ENCODE measurements at regions not wholly inside any gene's neighbourhood (a gene's known extent, or its start where the extent isn't known, plus 50 kb on each side); places are given as distances from the start of the nearest gene placed in this dataset.

DNA sequence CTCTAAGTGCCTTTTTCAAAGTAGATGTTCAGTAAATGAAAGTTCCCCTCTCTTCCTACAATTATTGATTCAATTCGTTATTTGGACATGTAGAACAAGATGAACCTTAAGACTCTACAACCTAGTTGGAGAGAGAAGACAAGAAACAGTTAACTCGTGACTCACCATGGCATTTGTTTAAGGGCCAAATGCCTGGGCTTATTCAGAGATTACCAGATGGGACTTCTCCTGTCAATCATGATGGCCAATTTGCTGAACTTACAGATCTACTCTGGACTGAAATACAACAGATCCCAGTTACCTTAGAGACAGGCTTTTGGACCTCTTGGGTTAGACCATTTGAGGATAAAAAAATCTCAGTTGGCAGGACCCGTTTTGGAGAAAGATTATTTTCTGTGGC is 93.5 kb downstream of the C1orf94 start:
- TF ChIP-seq, protein P1, sequence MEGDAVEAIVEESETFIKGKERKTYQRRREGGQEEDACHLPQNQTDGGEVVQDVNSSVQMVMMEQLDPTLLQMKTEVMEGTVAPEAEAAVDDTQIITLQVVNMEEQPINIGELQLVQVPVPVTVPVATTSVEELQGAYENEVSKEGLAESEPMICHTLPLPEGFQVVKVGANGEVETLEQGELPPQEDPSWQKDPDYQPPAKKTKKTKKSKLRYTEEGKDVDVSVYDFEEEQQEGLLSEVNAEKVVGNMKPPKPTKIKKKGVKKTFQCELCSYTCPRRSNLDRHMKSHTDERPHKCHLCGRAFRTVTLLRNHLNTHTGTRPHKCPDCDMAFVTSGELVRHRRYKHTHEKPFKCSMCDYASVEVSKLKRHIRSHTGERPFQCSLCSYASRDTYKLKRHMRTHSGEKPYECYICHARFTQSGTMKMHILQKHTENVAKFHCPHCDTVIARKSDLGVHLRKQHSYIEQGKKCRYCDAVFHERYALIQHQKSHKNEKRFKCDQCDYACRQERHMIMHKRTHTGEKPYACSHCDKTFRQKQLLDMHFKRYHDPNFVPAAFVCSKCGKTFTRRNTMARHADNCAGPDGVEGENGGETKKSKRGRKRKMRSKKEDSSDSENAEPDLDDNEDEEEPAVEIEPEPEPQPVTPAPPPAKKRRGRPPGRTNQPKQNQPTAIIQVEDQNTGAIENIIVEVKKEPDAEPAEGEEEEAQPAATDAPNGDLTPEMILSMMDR (conservative IDR thresholded peaks at IDR 0.05) = no peak
- TF ChIP-seq ZFX (IDR thresholded peaks at IDR 0.05) = no peak
